ENCODE measurements at regions not wholly inside any gene's neighbourhood (a gene's known extent, or its start where the extent isn't known, plus 50 kb on each side); places are given as distances from the start of the nearest gene placed in this dataset.
"Not testable (repeated sequence)": the region's sequence is repeated elsewhere in the genome, so short reads cannot be mapped to it uniquely, and the experiment has no call there.

DNA sequence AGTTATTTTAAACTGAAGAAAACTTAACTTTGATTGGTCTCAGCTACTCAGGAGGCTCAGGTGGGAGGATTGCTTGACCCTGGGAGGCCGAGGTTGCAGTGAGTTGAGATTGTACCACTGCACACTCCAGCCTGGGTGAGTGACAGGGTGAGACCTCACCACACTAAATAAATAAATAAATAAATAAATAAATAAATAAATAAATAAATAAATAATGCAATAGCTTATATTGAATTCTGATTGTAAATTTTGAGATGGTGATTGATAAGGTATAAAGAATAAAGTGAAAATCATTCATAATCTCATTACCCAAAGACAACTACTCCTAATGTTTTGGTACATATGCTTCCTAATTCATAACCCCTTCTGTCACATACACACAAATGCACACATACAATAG, 58.1 kb downstream of the TUBA3C start:
- ATAC-seq, result no peak
- no peak for DNase-seq

- no peak for ATAC-seq
These were observed 63.5 kb downstream of the TUBA3C start for GRCh38 chr13:19117913-19118739.

GRCh38 chr13:19109225-19109624, 72.4 kb downstream of the TUBA3C start:
- not testable (repeated sequence) for DNase-seq, ATAC-seq

More at GRCh38 chr13:19117913-19118739, 63.5 kb downstream of the TUBA3C start:
- DNase-seq, result no peak

GRCh38 chr13:19103140-19103539, 78.5 kb downstream of the TUBA3C start:
- DNase-seq, result no peak
- ATAC-seq, result no peak

GRCh38 chr13:19093369-19093768, 88.3 kb downstream of the TUBA3C start:
- no peak for ATAC-seq

DNA sequence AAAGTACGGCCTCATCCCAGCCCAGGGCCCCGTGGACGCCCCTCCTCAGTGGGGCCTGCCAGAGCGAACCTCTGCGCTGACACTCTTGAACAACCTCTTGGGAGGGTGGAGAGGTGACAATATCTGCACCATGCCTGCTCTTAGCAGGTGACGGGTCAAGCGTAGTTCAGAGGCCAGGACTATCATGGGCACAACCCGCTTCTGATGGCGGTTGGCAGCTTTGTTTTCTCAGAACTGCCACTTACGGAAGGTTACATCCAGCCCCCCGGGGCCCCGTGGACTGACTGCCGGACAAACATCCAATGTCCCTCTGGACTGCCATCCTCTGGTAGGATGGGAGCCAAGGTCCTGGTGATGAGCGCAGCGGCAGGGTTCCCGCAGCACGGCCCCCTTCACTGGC, 91.1 kb downstream of the TUBA3C start:
- DNase-seq, result no peak
- no peak for ATAC-seq

More at GRCh38 chr13:19093369-19093768, 88.3 kb downstream of the TUBA3C start:
- DNase-seq, result no peak

- DNase-seq (no peak), ATAC-seq (no peak)
These were observed 92.3 kb downstream of the TUBA3C start for GRCh38 chr13:19089315-19089714.

GRCh38 chr13:19088416-19088815, 93.2 kb downstream of the TUBA3C start:
- no peak for ATAC-seq
- no peak for DNase-seq

DNA sequence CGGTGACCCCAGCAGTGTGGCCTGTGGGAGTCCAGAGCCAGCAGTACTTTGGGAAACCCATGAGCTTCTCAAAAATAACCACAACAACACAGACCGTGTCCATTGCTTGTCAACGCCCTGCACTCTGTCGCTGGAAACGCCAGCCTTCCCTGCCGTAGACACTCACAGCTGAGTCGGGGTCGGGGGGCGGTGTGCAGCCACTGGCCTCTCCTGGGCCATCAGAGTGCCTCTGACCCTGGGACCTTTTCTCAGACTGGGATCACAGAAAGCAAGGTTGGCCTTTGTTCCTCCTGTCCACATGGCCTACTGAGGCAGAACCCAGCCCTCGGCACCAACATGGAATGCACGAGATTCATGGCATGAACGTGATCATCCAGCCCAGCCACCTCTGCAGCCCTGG, 95.7 kb downstream of the TUBA3C start:
- no peak for DNase-seq

GRCh38 chr13:19085258-19085657, 96.4 kb downstream of the TUBA3C start:
- ATAC-seq (no peak), DNase-seq (no peak)

More for the DNA sequence above, 95.7 kb downstream of the TUBA3C start:
- no peak for ATAC-seq

DNA sequence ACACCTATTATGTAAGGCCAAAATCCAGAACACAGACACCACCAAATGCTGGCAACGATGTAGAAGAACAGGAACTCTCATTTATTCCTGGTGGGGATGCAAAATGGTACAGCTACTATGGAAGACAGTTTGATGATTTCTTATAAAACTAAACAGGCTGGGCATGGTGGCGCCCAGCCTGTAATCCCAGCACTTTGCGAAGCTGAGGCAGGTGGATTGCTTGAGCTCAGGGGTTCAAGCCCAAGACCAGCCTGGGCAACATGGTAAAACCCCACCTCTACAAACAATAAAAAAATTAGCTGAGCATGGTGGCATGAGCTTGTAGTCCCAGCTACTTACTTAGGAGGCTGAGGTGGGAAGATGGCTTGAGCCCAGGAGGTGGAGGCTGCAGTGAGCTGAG, 98.3 kb downstream of the TUBA3C start:
- DNase-seq, result no peak
- ATAC-seq, result no peak

DNA sequence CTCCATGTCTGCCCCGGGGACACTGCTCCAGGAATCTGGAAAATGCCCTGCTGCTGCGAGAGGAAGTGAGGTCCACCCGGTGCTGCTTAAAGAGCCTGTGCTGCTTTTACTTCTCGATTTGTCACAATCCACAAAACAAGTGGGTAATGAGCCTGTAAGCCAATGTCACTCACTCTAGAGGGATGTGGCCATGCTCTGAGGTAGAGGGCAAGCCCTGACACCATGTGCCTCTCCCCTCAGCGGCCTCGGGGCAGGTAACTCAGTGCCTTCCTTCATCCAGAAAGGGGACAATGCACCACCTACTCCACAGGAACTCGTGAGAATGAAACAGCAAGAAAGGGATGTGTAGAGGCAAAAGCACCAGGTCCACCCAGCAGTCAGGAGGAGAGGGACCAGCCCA, 106.2 kb downstream of the TUBA3C start:
- DNase-seq (no peak), ATAC-seq (no peak)

- DNase-seq, result no peak
These were observed 107.1 kb downstream of the TUBA3C start for GRCh38 chr13:19074519-19074918.

DNA sequence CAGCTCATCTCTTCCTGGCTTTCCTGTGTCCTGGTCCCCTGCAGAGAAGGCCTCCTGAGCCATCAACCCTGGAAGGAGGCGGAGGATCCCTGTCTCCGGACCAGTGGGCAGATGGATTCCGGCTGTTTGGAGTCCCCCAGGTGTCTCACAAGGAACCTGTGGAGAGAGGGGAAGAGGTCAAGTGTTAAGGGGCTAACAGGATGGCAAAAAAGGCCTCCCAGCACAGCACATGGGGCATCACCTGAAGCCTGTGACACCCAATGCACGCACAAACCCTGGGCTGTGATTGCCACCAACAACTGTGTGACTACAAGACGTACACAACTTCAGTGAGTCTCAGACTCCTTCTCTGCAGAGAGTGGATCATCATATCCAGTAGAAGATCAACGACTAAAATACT, 107.5 kb downstream of the TUBA3C start:
- ATAC-seq, DNase-seq: not testable (repeated sequence)

More at GRCh38 chr13:19074519-19074918, 107.1 kb downstream of the TUBA3C start:
- no peak for ATAC-seq

GRCh38 chr13:19072956-19073706, 108.5 kb downstream of the TUBA3C start:
- not testable (repeated sequence) for DNase-seq, ATAC-seq

- ATAC-seq (no peak), DNase-seq (no peak)
These were observed 109.1 kb downstream of the TUBA3C start for GRCh38 chr13:19072543-19072942.

- DNase-seq (no peak), ATAC-seq (no peak)
These were observed 110.3 kb downstream of the TUBA3C start for GRCh38 chr13:19071161-19071936.

GRCh38 chr13:19070398-19070735, 111.3 kb downstream of the TUBA3C start:
- no peak for DNase-seq

DNA sequence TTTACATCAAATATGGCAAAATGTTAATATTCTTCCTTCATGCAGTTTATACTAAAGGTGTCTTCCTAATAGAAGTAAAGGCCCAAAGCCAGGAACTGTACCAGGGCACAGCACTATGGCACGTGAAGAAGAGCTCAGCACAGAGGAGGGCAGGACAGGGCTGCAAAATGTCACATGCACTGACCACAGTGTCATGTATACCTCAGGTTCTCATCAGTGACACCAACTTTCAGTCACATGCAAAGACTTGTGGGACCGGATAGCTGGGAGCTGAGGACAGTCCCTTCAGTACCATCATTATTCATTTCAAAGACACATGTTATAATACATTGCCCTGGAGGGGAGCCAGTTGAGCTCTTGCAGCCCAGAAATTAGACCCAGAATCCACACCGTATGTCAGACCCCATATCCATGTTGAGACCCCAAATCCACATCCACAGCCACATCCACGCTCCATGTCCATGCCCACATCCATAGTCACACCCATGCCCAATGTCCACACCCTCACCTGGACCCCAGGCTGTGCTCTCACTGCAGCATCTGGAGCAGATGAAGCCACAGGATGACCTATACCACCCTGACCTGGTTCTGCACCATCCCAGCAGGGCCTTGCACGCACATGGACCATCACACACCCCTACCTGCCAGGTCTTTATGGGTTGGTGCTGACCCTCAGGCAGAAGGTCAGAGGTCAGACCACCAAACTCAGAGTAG, 111.8 kb downstream of the TUBA3C start:
- DNase-seq (no peak), ATAC-seq (no peak)

More at GRCh38 chr13:19070398-19070735, 111.3 kb downstream of the TUBA3C start:
- ATAC-seq, result no peak

GRCh38 chr13:19068691-19069090, 112.9 kb downstream of the TUBA3C start:
- DNase-seq (no peak), ATAC-seq (no peak)

- ATAC-seq (no peak), DNase-seq (no peak)
These were observed 113.9 kb downstream of the TUBA3C start for GRCh38 chr13:19067767-19068166.

GRCh38 chr13:19062801-19063200, 118.8 kb downstream of the TUBA3C start:
- no peak for ATAC-seq
- DNase-seq, result no peak

Measured in stimulated activated naive CD8-positive, alpha-beta T cell treated with anti-CD3 and anti-CD28 coated beads, Interleukin-15, Interleukin-2, amounts not matched to agents 100 U/mL and 50 U/mL, for 24 hours (primary cell).